H1 (cell line): ENCODE measurements at regions not wholly inside any gene's neighbourhood (a gene's known extent, or its start where the extent isn't known, plus 50 kb on each side); places are given as distances from the start of the nearest gene placed in this dataset.

Experiments used
- CEBPB ChIP-seq: IDR thresholded peaks from 2 replicates; pipeline ENCODE4 v1.6.1; 2012; ENCODE audit warnings: low read depth, low read length
- PHF8 ChIP-seq: fragments of 200-600 bp; sonication (generic); conservative IDR thresholded peaks from 2 replicates; pipeline ENCODE4 v1.7.1; 2012; ENCODE audit warnings: low read depth, mild to moderate bottlenecking, inconsistent platforms, low read length, moderate library complexity
- SIN3A ChIP-seq, 2 experiments: IDR thresholded peaks in 1 of 2; conservative IDR thresholded peaks in 1 of 2; 2 replicates each; pipeline ENCODE4 v1.6.1; 2011 to 2012; ENCODE audit warnings: low read length in 2 of 2, improper control_type of control experiment in 1 of 2, low read depth in 1 of 2, mild to moderate bottlenecking in 1 of 2
- SUZ12 ChIP-seq: fragments of 200-600 bp; sonication (generic); IDR thresholded peaks from 2 replicates; pipeline ENCODE4 v1.6.1; 2012; ENCODE audit warnings: mild to moderate bottlenecking, inconsistent platforms, low read length, moderate library complexity, mixed read lengths
- TF ChIP-seq, protein P1 (sequence below): IDR thresholded peaks from 2 replicates; pipeline ENCODE4 v1.6.1; 2011; ENCODE audit warnings: low read length, improper control_type of control experiment

DNA sequence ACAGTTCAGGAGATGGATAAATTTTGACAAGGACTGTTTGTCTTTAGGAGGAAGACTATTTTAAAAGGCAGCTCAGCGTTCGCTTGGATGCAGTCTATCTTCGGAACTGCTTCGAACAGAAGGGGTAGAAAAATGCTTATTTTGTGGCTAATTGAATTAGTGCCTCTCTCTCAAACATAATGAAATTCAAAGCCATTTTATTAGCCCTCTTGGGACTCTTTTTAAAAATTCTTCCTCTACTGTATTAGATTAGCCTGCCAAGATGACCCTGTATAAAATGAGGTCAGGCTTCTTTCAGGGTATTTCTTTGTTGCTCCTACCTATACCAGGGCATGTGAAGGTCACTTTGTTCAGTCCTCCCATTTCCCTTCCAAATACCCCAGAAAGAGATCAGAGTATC lies 379.2 kb upstream of the NFE2L3 start (continued):
- no peak for TF ChIP-seq PHF8
- TF ChIP-seq CEBPB: no peak
- no peak for TF ChIP-seq SUZ12
- no peak for TF ChIP-seq SIN3A (conservative IDR thresholded peaks at IDR 0.05 in 1 of 2, IDR thresholded peaks at IDR 0.05 in 1 of 2; ENCODE audit: low read depth in 1 of 2, low read length in 2 of 2)
- TF ChIP-seq, protein P1, sequence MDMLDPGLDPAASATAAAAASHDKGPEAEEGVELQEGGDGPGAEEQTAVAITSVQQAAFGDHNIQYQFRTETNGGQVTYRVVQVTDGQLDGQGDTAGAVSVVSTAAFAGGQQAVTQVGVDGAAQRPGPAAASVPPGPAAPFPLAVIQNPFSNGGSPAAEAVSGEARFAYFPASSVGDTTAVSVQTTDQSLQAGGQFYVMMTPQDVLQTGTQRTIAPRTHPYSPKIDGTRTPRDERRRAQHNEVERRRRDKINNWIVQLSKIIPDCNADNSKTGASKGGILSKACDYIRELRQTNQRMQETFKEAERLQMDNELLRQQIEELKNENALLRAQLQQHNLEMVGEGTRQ: no peak
